ENCODE measurements at regions not wholly inside any gene's neighbourhood (a gene's known extent, or its start where the extent isn't known, plus 50 kb on each side); places are given as distances from the start of the nearest gene placed in this dataset.
"Not testable (repeated sequence)": the region's sequence is repeated elsewhere in the genome, so short reads cannot be mapped to it uniquely, and the experiment has no call there.

DNA sequence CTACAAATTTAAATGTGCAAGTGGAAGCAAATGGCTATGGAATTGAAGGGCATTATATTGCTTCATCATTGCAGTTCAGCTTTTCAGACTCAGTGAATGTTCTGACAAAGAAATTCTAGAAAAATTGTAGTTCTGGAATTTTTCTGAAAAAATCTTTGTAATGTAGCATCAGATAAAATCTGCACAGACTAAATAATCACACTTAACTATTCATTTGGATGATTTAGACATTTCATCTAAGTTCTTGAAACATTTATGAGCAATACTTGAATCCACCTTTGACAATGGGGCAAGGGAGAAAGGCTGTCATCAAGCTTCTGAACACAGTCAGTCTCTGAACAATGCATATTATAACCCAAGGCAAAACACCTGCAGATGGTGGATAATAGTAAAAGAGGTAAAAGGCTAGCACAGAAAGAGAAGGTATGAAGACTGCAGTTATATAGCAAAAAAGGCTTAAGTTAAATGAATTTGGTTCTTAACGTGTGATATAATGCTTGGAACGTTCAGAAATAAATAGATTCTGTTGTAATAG is 1352.0 kb upstream of the NUDT12 start:
- DNase-seq (ENCODE audit: low read depth in 2 of 2): no peak

- no peak for DNase-seq (ENCODE audit: low read depth in 2 of 2)
These were observed 1351.3 kb upstream of the NUDT12 start for GRCh38 chr5:104913841-104914281.

GRCh38 chr5:104909803-104910202 is 1347.2 kb upstream of the NUDT12 start:
- no peak for DNase-seq (ENCODE audit: low read depth in 2 of 2)

GRCh38 chr5:104904561-104904960 is 1342.0 kb upstream of the NUDT12 start:
- DNase-seq (ENCODE audit: low read depth in 2 of 2): no peak

GRCh38 chr5:104903941-104904340 is 1341.4 kb upstream of the NUDT12 start:
- no peak for DNase-seq (ENCODE audit: low read depth in 2 of 2)

DNA sequence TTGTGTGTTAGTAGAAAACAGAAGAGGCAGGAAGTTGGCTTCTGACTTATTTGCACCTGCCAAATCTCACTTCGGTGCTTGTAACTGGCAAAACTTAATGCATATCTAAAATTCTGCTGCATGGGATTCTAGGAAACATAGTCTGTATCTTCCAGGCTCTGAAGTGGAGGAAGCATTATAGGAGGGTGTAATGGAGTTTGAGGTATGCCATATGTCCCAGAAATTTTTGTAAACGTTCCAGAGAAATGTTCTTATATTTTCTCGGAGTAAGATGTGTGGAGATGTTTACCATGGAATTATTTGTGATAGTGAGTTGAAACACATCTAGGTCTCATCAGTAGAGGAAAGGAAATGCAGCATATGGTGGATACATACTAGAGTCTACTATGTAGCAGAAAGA is 1329.0 kb upstream of the NUDT12 start:
- no peak for DNase-seq (ENCODE audit: low read depth in 2 of 2)

DNA sequence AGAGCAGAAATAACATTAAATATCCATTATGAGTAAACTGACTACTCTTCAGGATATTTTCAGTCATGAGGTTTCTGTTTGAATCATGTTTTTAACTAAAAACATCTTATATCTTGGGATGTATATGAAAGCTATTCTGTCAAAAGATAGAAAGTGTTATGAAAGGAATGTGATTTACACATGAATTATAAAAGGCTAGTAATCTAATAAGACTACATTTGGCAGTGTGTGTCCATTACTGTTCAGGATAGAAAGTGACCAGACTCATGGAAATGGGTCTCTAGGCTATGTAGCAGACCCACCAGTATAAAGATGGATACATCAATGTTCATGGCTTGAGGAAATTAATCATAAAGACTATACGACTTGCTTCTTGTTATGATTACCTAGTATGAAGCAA is 1328.2 kb upstream of the NUDT12 start:
- no peak for DNase-seq (ENCODE audit: low read depth in 2 of 2)

DNA sequence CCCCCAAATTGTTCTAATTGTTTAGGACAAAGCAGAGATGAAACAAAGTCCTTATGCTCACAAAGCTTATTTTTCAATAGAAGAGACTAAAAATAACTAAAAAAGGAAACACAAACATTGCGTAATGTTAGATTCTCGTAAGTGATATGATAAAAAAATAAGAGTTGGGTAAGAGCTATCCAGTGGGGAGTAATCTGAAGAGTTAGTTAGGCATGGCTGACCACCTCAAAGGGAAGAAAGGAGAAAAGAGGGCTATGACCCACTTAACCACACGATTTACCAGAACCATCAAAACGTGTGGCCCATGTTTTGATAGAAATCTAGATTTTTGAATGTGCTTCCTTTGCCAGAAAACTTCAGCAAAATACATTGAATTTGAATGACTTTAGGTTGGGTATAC is 1296.8 kb upstream of the NUDT12 start:
- DNase-seq (ENCODE audit: low read depth in 2 of 2): no peak

GRCh38 chr5:104852099-104852498 is 1289.5 kb upstream of the NUDT12 start:
- DNase-seq (ENCODE audit: low read depth in 2 of 2): not testable (repeated sequence)

- no peak for DNase-seq (ENCODE audit: low read depth in 2 of 2)
These were observed 1283.0 kb upstream of the NUDT12 start for GRCh38 chr5:104845541-104845940.

DNA sequence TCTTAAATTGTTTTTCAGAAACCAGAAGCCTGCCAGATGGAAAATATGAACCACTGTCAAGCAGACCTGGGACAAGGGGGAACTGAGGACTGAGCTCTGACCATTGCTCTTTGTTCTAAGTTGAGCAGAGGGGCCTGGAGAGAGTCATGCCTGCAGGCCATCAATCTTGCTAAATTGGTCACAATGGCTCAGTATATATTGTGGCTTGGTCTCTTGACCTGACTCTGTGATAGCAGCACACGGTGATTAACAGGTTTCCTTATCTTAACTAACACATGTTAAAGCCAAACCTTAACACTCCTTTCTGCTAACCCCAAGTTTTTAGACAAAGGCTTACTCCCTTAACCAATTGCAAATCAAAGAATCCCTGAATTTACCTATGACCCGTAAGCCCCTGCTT is 1281.2 kb upstream of the NUDT12 start:
- no peak for DNase-seq (ENCODE audit: low read depth in 2 of 2)

DNA sequence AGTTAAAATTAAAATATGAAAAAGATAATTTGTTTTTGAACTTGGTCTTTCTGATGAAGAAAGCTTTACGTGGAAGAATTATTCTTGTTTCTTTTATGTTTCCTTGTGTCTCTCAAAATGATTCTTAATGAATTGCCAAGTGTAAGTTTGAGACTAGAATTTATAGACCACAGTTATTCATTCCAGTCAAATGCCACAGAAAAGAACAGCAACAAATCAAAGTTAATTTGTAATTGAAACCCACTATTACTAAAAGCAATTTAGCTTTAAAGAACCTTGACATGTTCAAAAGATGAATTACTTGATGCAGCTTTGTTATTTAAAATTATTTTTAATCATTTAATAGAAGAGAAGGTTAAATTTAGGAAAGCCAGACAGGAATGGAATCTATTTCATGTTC is 1277.7 kb upstream of the NUDT12 start:
- no peak for DNase-seq (ENCODE audit: low read depth in 2 of 2)

DNA sequence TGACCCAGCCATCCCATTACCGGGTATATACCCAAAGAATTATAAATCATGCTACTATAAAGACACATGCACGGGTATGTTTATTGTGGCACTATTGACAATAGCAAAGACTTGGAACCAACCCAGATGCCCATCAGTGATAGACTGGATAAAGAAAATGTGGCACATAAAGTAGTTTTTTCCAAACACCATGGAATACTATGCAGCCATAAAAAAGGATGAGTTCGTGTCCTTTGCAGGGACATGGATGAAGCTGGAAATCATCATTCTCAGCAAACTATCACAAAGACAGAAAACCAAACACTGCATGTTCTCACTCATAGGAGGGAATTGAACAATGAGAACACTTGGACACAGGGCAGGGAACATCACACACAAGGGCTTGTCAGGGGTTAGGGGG is 1268.9 kb upstream of the NUDT12 start:
- not testable (repeated sequence) for DNase-seq (ENCODE audit: low read depth in 2 of 2)

- no peak for DNase-seq (ENCODE audit: low read depth in 2 of 2)
These were observed 1259.0 kb upstream of the NUDT12 start for GRCh38 chr5:104821606-104822005.

DNA sequence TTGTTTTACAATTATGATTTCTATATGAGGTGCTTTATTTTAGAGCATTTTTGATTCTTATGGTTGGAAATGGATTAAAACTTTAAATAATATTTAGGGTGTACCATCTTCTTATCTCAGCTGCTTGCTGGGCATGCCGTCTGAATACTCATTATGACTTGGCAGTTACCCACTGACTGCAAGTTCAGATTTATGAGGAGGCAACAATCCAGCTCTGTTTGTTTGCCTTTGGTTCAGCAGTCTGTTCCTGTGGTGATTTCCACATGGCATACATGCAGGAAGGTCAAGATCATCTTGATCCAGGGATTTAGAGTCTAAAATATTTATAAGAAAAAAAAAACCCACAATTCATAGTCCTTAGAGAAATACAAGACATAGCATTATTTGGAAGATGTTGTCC is 1254.5 kb upstream of the NUDT12 start:
- no peak for DNase-seq (ENCODE audit: low read depth in 2 of 2)

DNA sequence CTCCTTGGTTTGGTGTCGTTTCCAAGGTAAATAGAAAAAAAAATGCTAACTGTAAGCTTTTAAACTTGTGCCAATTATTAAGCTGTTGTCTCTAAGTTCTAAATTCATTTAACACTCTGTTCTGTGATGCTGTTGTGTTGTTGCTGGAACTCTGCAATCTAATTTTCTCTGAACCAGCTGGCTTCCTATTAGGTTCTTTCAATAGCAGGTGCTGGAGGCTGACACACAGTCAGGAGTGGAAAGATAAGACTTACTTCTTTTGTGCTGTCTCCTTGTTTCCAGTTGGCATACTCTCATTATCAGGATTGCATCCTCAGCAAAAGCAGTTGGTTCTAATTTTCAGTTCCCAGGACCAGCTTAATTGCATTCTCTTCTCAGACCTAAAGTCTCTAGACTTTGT is 1252.6 kb upstream of the NUDT12 start:
- no peak for DNase-seq (ENCODE audit: low read depth in 2 of 2)

DNA sequence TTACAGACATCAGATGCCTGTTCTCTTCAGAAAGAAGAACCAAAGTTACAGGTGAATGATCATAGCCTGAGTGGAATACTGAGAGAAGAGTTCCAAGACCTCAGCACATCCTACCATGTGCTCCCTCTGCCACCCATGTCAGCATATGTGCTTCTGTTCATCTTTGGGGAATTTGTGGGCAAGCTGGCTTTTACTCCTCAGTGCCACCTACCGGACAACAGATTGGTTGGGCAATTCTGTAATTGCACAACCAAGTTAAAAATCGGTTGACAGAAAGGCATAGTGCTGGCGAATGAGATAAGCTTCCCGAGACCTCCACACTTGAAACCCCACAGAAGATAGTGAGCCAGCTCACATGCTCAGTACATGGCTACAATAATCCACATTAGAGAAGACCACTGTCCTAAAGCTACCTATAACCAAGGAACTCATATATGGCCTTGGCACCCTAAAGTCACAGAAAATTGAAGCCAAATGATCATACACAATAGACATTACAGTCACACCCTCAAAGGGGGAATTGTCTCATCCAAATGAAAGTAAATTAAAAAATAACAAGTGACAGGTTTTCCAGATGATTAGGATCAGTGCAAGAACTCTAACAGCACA is 1238.0 kb upstream of the NUDT12 start:
- no peak for DNase-seq (ENCODE audit: low read depth in 2 of 2)

GRCh38 chr5:104793755-104794080 is 1231.1 kb upstream of the NUDT12 start:
- no peak for DNase-seq (ENCODE audit: low read depth in 2 of 2)

GRCh38 chr5:104793031-104793754 is 1230.6 kb upstream of the NUDT12 start:
- no peak for DNase-seq (ENCODE audit: low read depth in 2 of 2)

GRCh38 chr5:104789366-104789765 is 1226.8 kb upstream of the NUDT12 start:
- DNase-seq (ENCODE audit: low read depth in 2 of 2): no peak

- DNase-seq (ENCODE audit: low read depth in 2 of 2): no peak
These were observed 1222.5 kb upstream of the NUDT12 start for GRCh38 chr5:104785097-104785496.

DNA sequence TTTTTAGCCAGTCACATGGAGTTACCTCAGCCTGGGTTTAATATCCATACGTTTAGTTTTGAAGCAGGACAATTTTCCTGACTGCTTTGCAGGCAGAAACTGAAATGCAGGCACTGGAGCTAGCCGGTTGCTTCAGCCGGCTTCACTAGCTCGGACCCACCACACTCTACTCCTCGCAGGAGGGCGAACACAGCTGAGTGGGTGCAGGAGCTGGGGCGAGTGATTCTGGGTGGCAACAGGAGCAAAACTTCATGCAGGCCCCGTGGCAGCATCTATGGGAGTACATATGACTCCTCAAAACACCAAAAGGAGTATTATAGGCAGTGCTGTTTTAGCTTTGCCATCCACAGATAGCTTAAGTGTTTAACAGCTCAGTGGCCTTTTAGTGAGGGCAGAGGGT is 1211.8 kb upstream of the NUDT12 start:
- DNase-seq (ENCODE audit: low read depth in 2 of 2): no peak

DNA sequence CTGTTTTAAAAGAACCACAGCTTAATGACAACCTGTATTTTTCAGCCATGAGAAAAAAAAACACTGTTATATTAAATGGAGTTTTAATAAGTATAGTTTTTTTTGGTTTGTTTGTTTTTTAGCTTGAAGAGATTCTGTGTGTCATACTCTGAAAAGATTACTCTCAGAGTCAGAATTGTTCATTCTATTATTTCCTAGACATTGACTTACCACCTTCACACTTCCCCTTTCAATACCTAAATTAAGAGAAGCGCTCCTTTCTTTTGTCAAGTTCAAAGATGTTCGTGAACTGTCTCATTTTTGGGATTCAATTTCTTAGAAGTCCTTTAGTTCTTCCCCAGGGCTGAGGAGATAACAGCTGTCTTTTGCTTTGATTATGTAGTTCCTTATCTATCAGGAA is 1201.6 kb upstream of the NUDT12 start:
- no peak for DNase-seq (ENCODE audit: low read depth in 2 of 2)

- no peak for DNase-seq (ENCODE audit: low read depth in 2 of 2)
These were observed 1200.6 kb upstream of the NUDT12 start for GRCh38 chr5:104763216-104763615.

Measured in stimulated activated CD4-positive, alpha-beta T cell treated with anti-CD3 and anti-CD28 coated beads, Interleukin-4, amount 100 ng/mL, for 48 hours (primary cell).